HG03159 (cell line): ENCODE measurements at regions not wholly inside any gene's neighbourhood (a gene's known extent, or its start where the extent isn't known, plus 50 kb on each side); places are given as distances from the start of the nearest gene placed in this dataset.
"Not testable (repeated sequence)": the region's sequence is repeated elsewhere in the genome, so short reads cannot be mapped to it uniquely, and the experiment has no call there.

ENCODE experiments used
- ATAC-seq: cut with Tn5 transposase; IDR thresholded peaks from one replicate; pipeline ENCODE4 v1.9.1; 2021; ENCODE audit warnings: mild to moderate bottlenecking, moderate library complexity; ENCODE audit not compliant: unreplicated experiment

DNA sequence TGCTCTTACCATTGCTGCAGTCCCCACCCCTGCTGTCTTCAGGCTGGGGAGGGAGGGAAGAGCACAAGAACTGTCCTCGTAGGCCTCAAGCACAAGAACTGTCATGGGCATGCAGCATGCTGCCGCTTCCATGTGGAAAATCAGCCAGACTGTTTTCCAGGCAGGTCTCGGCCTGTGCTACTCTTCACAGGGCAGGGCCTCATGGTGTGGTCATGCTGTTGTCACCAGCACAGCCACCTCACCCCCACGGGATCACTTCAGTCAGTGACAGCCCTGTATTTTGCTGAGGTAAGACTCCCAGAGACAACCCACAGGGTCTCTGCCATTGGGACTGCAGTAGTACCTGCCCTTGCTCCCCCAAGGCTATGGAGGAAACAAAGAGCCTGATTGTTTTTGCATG lies 205.3 kb downstream of the NAP1L3 start:
- ATAC-seq: no peak

DNA sequence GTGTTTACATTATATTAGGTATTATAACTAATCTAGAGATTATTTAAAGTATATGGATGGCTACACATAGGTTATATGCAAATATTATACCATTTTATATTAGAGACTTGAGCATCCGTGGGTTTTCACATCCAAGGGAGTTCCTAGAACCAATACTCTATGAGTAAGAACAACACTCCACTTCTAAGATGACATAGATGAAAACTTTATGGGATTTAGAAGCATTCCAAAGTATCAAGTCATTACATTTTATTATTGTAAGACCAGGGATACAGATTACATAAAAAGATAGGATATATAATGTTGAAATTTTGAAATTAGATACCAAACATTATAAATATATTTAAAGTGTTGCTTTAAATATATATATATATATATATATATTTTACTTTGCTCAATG lies 207.0 kb downstream of the NAP1L3 start:
- no peak for ATAC-seq

DNA sequence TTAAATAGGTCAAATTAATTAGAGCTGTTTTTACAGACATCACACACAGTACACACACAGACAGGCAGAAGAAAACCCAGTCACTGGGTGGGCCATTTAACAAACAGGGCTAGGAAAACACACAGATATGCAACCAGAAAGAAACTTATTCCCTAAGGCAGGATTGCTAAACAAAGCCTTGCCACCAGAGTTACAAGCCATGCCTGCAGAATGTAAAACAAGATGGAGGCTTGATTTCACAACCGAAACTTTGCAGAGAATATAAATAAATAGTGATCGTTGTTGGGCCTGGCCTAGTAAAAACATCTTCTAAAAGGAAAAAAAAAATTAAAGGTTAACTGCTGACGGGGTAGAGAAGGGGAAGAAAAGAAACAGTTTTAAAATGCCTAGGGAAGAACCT lies 212.3 kb downstream of the NAP1L3 start:
- ATAC-seq: no peak

DNA sequence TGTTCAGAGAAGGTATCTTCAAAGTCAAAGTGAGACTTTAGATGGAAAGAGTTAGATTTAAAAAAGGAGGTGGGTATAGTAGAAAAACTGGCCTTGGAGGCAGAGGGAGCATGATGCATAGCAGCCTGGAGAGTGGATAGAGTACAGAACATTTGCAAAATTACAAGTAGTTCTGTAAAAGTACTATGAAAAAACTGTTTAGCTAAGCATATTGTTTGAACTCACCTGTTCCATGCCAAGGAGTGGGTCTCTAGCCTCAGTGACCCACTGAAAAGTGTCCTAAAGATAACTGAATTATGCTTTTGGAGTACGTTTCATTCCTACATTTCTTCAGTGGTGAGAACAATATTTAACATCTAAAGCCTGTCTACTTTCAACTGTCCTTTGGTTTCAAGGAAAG lies 218.9 kb downstream of the NAP1L3 start:
- ATAC-seq: no peak

DNA sequence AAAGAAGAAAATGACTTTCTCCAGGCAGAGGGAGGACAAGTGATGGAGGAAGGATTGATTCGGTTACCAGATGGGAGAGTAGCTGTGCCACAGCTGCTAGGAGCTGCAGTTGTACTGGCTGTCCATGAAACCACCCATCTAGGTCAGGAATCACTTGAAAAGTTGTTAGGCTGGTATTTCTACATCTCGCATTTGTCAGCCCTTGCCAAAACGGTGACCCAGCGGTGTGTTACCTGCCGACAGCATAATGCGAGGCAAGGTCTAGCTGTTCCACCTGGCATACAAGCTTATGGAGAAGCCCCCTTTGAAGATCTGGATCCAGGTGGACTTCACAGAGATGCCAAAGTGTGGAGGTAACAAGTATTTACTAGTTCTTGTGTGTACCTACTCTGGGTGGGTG lies 238.7 kb downstream of the NAP1L3 start:
- not testable (repeated sequence) for ATAC-seq

DNA sequence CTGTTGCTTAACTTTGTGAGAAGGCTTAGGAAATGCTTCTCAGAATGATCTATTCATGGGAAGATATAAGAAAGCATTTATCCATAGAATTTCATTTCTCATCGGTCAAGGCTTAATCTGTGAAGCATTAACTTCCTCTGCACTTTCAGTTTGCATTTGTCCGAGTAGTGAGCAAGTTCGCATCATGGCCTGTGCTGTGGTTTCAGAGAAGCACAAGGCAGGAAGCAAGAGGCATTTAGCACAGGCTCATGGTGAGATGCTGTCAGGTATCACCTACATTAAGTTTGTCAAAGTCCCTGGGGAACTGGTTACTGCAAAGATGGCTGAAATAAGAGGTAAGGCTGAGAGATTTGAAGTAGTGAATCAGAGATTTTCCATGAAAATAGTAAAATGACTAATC lies 244.9 kb downstream of the NAP1L3 start:
- ATAC-seq: no peak

DNA sequence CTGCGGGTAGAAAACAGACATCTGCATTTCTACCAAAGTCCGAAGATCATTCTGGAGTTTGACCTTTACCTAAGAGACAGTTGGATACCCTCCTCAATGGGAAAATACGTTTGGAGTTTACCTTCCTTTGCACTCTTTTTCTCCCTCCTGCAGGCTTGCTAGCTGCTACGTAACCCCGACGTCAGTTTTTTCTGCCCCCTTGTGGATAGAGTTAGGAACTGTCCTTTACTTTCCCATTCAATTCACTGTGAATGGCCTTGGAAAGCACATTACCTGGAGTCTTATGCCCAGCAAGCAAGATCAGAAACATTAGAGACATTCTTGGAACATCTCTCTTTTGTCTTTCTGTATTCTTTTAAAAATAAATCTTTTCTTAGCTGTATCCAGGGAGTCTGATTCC lies 250.7 kb downstream of the NAP1L3 start:
- peak; percentile 90 for ATAC-seq

DNA sequence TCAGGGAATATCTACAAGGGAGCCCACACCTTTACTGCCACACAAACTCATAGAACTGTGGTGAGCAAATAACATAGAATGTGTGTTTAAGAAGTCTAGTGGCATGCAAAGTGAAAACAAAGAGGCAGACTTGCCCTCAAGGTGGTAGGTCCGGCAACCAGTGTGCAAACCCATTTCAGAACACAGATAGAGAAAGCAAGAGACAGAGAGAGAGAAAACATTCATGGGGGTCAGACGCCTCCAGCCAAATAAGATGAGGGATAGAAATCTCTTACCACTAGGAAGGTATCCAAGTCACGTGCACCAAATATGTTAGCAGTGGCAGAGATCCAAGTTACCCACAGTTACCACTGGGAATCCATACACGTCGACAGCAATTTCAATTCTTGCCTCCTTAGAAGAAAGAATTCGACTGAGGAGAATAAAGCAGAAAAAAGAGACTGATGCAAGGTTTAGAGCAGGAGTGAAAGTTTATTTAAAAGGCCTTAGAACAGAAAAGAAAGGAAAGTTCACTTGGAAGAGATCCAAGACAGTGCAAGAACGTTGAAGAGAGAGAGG lies 252.8 kb downstream of the NAP1L3 start:
- ATAC-seq: no peak

DNA sequence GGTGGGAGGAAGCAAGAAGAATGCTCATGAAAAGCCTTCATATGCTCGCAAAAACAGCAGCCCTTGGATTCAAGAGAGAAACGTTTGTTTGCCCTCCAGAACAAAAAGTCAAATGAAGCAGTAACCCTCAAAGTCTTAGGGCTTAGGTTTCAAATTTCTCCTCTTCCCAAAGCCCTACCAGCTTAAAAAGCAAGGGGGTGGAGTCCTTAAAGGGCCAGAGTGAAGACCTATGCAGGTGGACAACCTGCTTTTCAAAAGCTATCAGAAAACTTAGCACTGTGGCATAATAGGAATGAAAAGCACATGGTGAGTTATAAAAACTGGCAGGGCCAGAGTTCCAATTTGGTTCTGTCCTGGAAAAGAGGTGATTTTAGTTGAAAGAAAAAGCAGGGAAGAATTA lies 253.3 kb downstream of the NAP1L3 start:
- no peak for ATAC-seq

DNA sequence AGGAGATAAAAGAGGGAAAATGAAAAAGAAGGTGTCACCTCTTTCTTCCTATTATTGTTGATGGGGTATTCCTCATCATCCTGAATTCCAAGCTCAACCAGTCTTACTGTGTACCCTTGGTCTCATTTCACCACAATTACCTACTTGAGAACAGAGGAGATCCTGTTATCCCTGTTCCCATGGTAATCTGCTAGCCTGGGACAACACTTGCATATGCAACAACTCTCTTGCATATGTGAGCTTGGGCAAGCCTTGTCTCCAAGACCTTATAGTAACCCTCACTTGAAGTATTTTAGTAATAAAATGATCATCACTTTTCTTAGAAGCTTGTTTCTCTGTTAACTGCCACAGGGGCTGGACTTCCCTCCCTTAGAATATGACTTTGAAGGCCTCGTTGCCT lies 253.7 kb downstream of the NAP1L3 start:
- no peak for ATAC-seq

DNA sequence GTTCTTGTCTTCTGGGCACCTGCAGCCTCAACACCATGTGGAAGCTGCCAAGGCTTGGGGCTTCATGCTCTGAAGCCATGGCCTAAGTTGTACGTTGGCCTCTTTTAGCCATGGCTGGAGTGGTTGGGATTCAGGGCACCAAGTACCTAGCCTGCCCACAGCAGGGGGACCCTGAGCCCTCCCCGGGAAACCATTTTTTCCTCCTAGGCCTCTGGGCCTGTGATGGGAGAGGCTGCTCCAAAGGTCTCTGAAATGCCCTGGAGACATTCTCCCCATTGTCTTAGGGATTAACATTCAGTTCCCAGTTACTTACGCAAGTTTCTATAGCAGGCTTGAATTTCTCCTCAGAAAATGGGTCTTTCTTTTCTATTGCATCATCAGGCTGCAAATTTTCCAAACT lies 269.3 kb downstream of the NAP1L3 start:
- ATAC-seq: no peak

DNA sequence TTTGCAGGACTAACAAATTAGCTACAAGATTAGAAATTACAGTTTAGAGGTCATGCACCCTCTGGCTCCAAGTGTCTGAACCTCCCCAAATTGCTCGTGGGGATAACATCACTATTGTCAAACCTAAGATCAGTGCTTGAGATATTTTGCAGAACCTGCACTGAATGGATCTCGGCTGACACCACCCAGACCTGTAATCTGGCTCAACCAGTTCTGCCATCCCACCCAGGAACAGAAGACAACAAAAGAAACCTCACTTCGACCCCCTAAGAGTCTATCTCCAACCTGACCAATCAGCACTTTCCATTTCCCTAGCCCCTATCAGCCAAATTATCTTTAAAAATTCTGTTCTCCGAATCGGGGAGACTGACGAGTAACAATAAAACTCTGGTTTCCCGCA lies 318.7 kb downstream of the NAP1L3 start:
- no peak for ATAC-seq

DNA sequence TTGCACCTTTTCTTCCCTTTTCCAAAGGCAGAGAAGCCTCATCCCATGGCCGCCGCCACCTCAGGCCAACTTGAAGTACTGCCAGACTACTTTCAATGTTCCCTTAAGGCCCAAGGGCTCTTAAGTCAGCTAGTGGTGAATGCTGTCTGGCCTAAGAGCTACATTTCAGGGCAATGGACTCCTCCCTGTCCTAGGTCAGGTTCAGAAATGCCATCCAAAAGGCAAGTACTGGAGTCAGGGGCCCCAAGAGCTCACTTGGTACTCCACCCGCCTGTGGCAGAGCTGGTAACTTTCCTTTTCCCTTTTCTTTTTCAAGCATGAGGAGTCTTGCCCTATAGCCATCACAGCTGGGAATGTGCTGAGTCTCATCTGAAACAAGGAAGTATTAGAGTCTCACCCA lies 327.1 kb downstream of the NAP1L3 start:
- ATAC-seq: no peak

DNA sequence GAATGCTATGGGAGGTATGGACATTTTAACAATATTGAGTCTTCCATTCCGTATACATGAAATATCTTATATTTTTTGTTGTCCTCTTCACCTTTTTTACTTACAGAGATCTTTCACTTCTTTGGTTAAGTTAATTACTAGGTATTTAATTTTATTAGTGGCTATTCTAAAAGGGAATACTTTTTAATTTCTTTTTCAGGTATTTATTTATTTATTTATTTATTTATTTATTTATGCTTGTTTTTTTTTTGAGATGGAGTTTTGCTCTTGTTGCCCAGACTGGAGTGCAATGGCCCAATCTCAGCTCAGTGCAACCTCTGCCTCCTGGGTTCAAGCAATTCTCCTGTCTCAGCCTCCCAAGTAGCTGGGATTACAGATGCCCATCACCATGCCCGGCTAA lies 329.1 kb downstream of the NAP1L3 start:
- not testable (repeated sequence) for ATAC-seq

DNA sequence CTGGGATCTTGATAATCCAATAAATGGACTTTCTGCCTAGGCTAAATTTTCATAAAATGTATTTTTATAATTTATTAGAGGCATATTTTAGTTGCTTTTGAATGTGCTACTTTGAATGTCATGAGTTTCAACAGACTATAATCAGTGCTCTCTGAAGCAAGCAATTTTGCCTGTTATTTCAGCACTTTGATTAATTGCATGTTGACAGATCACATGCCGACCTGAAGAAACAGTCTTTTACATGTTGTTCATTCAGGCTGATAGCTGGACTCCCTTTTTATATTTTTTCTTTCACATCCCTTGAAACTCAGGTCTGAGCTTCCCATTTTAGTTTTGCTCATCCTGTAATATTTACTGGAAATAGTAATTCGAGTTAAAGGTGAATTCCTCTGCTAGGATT lies 341.0 kb downstream of the NAP1L3 start:
- ATAC-seq: no peak

DNA sequence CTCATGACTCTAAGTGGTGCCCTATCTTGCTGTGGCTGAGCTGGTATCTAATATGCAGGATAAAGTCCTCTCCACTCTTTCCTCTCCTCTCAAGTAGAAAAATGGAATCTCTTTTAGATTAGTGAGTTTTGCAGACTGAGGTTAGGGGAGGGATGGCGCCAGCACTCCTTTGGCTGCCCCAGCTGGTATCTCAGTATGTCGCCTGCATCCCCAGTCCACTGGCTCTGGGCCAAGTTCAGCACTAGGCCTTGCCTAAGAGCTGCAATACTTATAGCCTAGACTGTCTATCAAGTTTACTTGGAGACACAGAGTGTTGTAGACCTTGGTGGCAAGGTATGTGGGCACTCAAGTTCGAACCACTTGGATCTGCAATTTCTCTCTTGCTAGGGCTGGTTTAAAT lies 351.3 kb downstream of the NAP1L3 start:
- ATAC-seq: no peak

DNA sequence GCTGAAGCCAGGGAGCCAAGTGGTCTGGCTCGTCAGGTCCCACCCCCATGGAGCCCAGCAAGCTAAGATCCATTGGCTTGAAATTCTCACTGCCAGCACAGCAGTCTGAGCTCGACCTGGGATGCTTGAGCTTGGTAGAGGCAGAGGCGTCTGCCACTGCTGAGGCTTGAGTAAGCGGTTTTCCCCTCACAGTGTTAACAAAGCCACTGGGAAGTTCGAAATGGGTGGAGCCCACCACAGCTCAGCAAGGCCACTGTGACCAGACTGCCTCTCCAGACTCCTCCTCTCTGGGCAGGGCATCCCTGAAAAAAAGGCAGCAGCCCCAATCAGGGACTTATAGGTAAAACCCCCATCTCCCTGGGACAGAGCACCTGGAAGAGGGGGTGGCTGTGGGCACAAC lies 353.8 kb downstream of the NAP1L3 start:
- ATAC-seq: no peak
